ENCODE measurements at regions not wholly inside any gene's neighbourhood (a gene's known extent, or its start where the extent isn't known, plus 50 kb on each side); places are given as distances from the start of the nearest gene placed in this dataset.

- no peak for DNase-seq
These were observed 190.1 kb downstream of the SCP2D1 start for GRCh38 chr20:19003366-19004336.

GRCh38 chr20:19004975-19005374, 191.4 kb downstream of the SCP2D1 start:
- DNase-seq, result no peak

GRCh38 chr20:19008497-19008896, 194.9 kb downstream of the SCP2D1 start:
- DNase-seq, result no peak

- no peak for DNase-seq
These were observed 195.6 kb downstream of the SCP2D1 start for GRCh38 chr20:19009081-19009688.

GRCh38 chr20:19012676-19013075, 199.1 kb downstream of the SCP2D1 start:
- DNase-seq, result no peak

- DNase-seq, result no peak
These were observed 198.5 kb upstream of the SLC24A3 start for GRCh38 chr20:19013907-19014306.

GRCh38 chr20:19015351-19016139, 196.9 kb upstream of the SLC24A3 start:
- no peak for DNase-seq

GRCh38 chr20:19016140-19016497, 196.3 kb upstream of the SLC24A3 start:
- DNase-seq, result no peak

GRCh38 chr20:19017104-19017690, 195.2 kb upstream of the SLC24A3 start:
- DNase-seq, result no peak

GRCh38 chr20:19018881-19019280, 193.6 kb upstream of the SLC24A3 start:
- no peak for DNase-seq

GRCh38 chr20:19019734-19020364, 192.6 kb upstream of the SLC24A3 start:
- no peak for DNase-seq

GRCh38 chr20:19021406-19022117, 190.9 kb upstream of the SLC24A3 start:
- DNase-seq, result no peak

GRCh38 chr20:19022118-19022575, 190.3 kb upstream of the SLC24A3 start:
- no peak for DNase-seq

- DNase-seq, result no peak
These were observed 189.5 kb upstream of the SLC24A3 start for GRCh38 chr20:19022791-19023448.

GRCh38 chr20:19024296-19025035, 188.0 kb upstream of the SLC24A3 start:
- no peak for DNase-seq

- no peak for DNase-seq
These were observed 186.9 kb upstream of the SLC24A3 start for GRCh38 chr20:19025430-19026120.

- DNase-seq, result no peak
These were observed 186.1 kb upstream of the SLC24A3 start for GRCh38 chr20:19026121-19026878.

- no peak for DNase-seq
These were observed 185.4 kb upstream of the SLC24A3 start for GRCh38 chr20:19026901-19027644.
